ENCODE measurements at regions not wholly inside any gene's neighbourhood (a gene's known extent, or its start where the extent isn't known, plus 50 kb on each side); places are given as distances from the start of the nearest gene placed in this dataset.
A peak's percentile ranks its signal among the peaks of the same experiment; 100 is the strongest.

- ATAC-seq (ENCODE audit: low read depth) (peak; percentile 46; the same call in 1 of the 2 replicates), DNase-seq (peak; percentile 47)
- no peak overlapping the region for H2AK9ac ChIP-seq (replicated peaks; ENCODE audit: low read depth, low read length, poor library complexity)
- no CpG with 5 or more reads among the region's 2 CpGs for WGBS, 2 experiments (ENCODE audit: extremely low coverage in 2 of 2, insufficient read length in 1 of 2)
- H3K4me1 ChIP-seq (ENCODE audit: control insufficient read depth, insufficient read depth, low read length), result no peaks in the 10 kb centered on the region; the same call in 1 of the 2 replicates
- ChIA-PET CTCF (interaction anchor here (1.1 to 1.2 kb wide), 2 partner anchors 18 to 22 kb away, joined by 3 read pairs; no protein-coding TSS in a partner anchor), POLR2A (ENCODE audit: unreplicated experiment) (no interaction called here)
- no peak overlapping the region for H3K4ac ChIP-seq (ENCODE audit: low read depth, low read length)
- H3K56ac ChIP-seq (ENCODE audit: extremely low read depth, insufficient read depth, low read length), result no peak overlapping the region
- no peak overlapping the region for H4K91ac ChIP-seq (ENCODE audit: insufficient read depth, low read depth, low read length)
- H3K23ac ChIP-seq (ENCODE audit: low read depth, low read length), result no peak overlapping the region
- H2BK20ac ChIP-seq (ENCODE audit: low read depth, low read length), result no peak overlapping the region
- no peak overlapping the region for H4K5ac ChIP-seq (ENCODE audit: low read depth, low read length)
- H2BK5ac ChIP-seq (ENCODE audit: low read depth, low read length, poor library complexity, severe bottlenecking), result no peak overlapping the region
- no peak overlapping the region for H3K27ac ChIP-seq (ENCODE audit: insufficient read depth, low read length)
- H3K18ac ChIP-seq (ENCODE audit: low read depth, low read length), result no peak overlapping the region
- no peak overlapping the region for H2BK120ac ChIP-seq (ENCODE audit: low read depth, low read length)
- H3K27me3 ChIP-seq (ENCODE audit: control insufficient read depth, insufficient read depth, low read length), result no peaks in the 10 kb centered on the region
- in situ Hi-C loops (cut with MboI; ENCODE audit: low sequenced_read_pairs) (no loop called here), dilution Hi-C loops (cut with HindIII; ENCODE audit: low sequenced_read_pairs, unreplicated experiment) (no loop called here), intact Hi-C loops (cut with micrococcal nuclease) (loop anchor here (5.0 kb wide), 1 partner anchor 112 kb away; no protein-coding TSS in a partner anchor)
- H3K14ac ChIP-seq (replicated peaks; ENCODE audit: low read depth, low read length), result no peak overlapping the region
- no peaks in the 10 kb centered on the region for H3K9me1 ChIP-seq (ENCODE audit: insufficient read depth, low read length)
- H3K4me3 ChIP-seq (ENCODE audit: insufficient read depth, low read depth, low read length), result no peak overlapping the region
- H2AFZ ChIP-seq (replicated peaks; ENCODE audit: low read length, poor library complexity), result no peak overlapping the region
- no peak overlapping the region for H3K9ac ChIP-seq (ENCODE audit: low read depth, low read length)
- H3K9me3 ChIP-seq (ENCODE audit: control insufficient read depth, insufficient read depth, low read length), result no peaks in the 10 kb centered on the region
- no TSS peak for BruUV-seq (replicated peaks)
- H2BK15ac ChIP-seq (ENCODE audit: low read depth, low read length), result no peak overlapping the region
- H3K79me1 ChIP-seq (ENCODE audit: low read depth in 1 of 2, low read length in 2 of 2), result no peaks in the 10 kb centered on the region
- H3K36me3 ChIP-seq (ENCODE audit: control insufficient read depth, insufficient read depth, low read length), result no peaks in the 10 kb centered on the region
- H4K8ac ChIP-seq (ENCODE audit: low read depth in 2 of 2, low read length in 2 of 2), result no peak overlapping the region
- H2AK5ac ChIP-seq (ENCODE audit: low read depth, low read length), result no peak overlapping the region
- H4K20me1 ChIP-seq (ENCODE audit: insufficient read depth, low read length), result no peaks in the 10 kb centered on the region
- no peak for TF ChIP-seq CEBPB (IDR thresholded peaks at IDR 0.05; ENCODE audit: low read depth, low read length)
- TF ChIP-seq ELK1 (IDR thresholded peaks at IDR 0.05; ENCODE audit: borderline replicate concordance, low read depth, low read length), result no peak
- TF ChIP-seq CHD1 (IDR thresholded peaks at IDR 0.05; ENCODE audit: low read depth, low read length), result no peak
- TF ChIP-seq MXI1 (IDR thresholded peaks at IDR 0.05; ENCODE audit: borderline replicate concordance, low read depth, low read length), result no peak
- no peak overlapping the region for H3K4me2 ChIP-seq (ENCODE audit: low read depth, low read length)
Measured at GRCh38 chr1:173294843-173295242, 87.7 kb upstream of the TNFSF4 start.

Data from IMR-90 (cell line).